Esophagus muscularis mucosa (tissue), 4 donors: ENCODE measurements at regions not wholly inside any gene's neighbourhood (a gene's known extent, or its start where the extent isn't known, plus 50 kb on each side); places are given as distances from the start of the nearest gene placed in this dataset.

ENCODE experiments used
- CTCF ChIP-seq, 3 experiments: fragments of 200-600 bp in 2 of 3; fragments of 450-650 bp in 1 of 3; sonication (generic) in 2 of 3; IDR thresholded peaks; one replicate each; pipeline ENCODE4 v1.5.1; 2017 to 2019; ENCODE audit warnings: antibody characterized with exemption in 3 of 3, mild to moderate bottlenecking in 2 of 3, moderate library complexity in 1 of 3
- EP300 ChIP-seq: sonication (generic); formaldehyde crosslinking; IDR thresholded peaks from one replicate; pipeline ENCODE4 v1.6.1; 2017; ENCODE audit warnings: antibody characterized with exemption
- POLR2A ChIP-seq: fragments of 450-650 bp; IDR thresholded peaks from one replicate; pipeline ENCODE4 v1.6.1; 2017; ENCODE audit warnings: antibody characterized with exemption, moderate library complexity, mild to moderate bottlenecking, low read depth

- TF ChIP-seq POLR2A (no peak), CTCF (IDR thresholded peaks at IDR 0.05) (no peak), EP300 (no peak)
These were observed 156.1 kb upstream of the SEMA6A start for GRCh38 chr5:116730706-116731105.
